Heart left ventricle (tissue), 16 donors: ENCODE measurements at regions not wholly inside any gene's neighbourhood (a gene's known extent, or its start where the extent isn't known, plus 50 kb on each side); places are given as distances from the start of the nearest gene placed in this dataset.
A peak's percentile ranks its signal among the peaks of the same experiment; 100 is the strongest.

Source experiments
- ATAC-seq, 4 donors: fragments of 200-7000 bp; cut with Tn5 transposase; one replicate each; pipeline ENCODE4 v1.9.1; 2020 to 2022; ENCODE audit warnings: moderate library complexity in 4 of 4, mild to moderate bottlenecking in 3 of 4, moderate number of reproducible peaks in 1 of 4
- DNase-seq, 5 donors: peaks; one replicate each; pipeline ENCODE4 v3.0.0-alpha.2; 2020
- H3K27ac ChIP-seq, 12 donors: fragments of 200-600 bp; sonication (generic) in 4 of 12; one replicate each; pipeline versions ENCODE4 v1.5.0 to v1.8.0; 2016 to 2022; ENCODE audit warnings: mild to moderate bottlenecking in 2 of 12
- H3K27me3 ChIP-seq, 9 donors: fragments of 200-600 bp; sonication (generic) in 2 of 9; one replicate each; pipeline versions ENCODE4 v1.5.1 to v1.8.0; 2016 to 2022; ENCODE audit warnings: mild to moderate bottlenecking in 3 of 9
- H3K36me3 ChIP-seq, 9 donors: fragments of 200-600 bp; sonication (generic) in 2 of 9; one replicate each; pipeline versions ENCODE4 v1.5.0 to v1.8.0; 2018 to 2022; ENCODE audit warnings: mild to moderate bottlenecking in 2 of 9
- H3K4me1 ChIP-seq, 12 donors: fragments of 200-600 bp; sonication (generic) in 4 of 12; one replicate each; pipeline versions ENCODE4 v1.5.0 to v1.8.0; 2016 to 2022; ENCODE audit warnings: mild to moderate bottlenecking in 3 of 12
- H3K4me3 ChIP-seq, 12 donors: fragments of 200-600 bp; sonication (generic) in 4 of 12; one replicate each; pipeline versions ENCODE4 v1.5.0 to v1.8.0; 2017 to 2022; ENCODE audit warnings: mild to moderate bottlenecking in 9 of 12, moderate library complexity in 4 of 12
- H3K9me3 ChIP-seq, 12 donors: fragments of 200-600 bp; sonication (generic) in 4 of 12; one replicate each; pipeline versions ENCODE4 v1.5.0 to v1.8.0; 2016 to 2022; ENCODE audit warnings: mild to moderate bottlenecking in 1 of 12
- CTCF ChIP-seq, 12 donors: fragments of 200-600 bp; sonication (generic) in 4 of 12; IDR thresholded peaks; one replicate each; pipeline versions ENCODE4 v1.5.0 to v1.8.0; 2018 to 2022; ENCODE audit warnings: antibody characterized with exemption in 12 of 12, mild to moderate bottlenecking in 5 of 12
- POLR2A ChIP-seq, 2 donors: fragments of 450-650 bp; IDR thresholded peaks; one replicate each; pipeline ENCODE4 v1.6.1; 2017; ENCODE audit warnings: antibody characterized with exemption in 2 of 2, mild to moderate bottlenecking in 2 of 2, moderate library complexity in 2 of 2
- WGBS, 4 donors: extraction: QIAGEN DNeasy Blood & Tissue Kit in 2 of 4; methylation state at CpG; one replicate each; pipeline versions ENCODE4 v1.1.5 to v1.1.7; 2013 to 2018; 5-methylcytosine and 5-hydroxymethylcytosine counted together
- intact Hi-C, 10 donors: fragments of 100-400 bp; cut with DNase I; formaldehyde crosslinking; loops; one replicate each; pipeline versions ENCODE4 v1.11.1 to v1.14.2; 2022
- donor health status: ischemic (EF 13 %, LVEDD 7.1; RV severe dilation, severe dysfunction).
- donor health status: healthy with polysubstance abuse.
- donor health status: DM: no; HTN: yes; CAD: no.
- donor health status: DM: no; HTN: no; CAD: no.
- donor health status: ischemic (EF 25% LVEDD 6.9; RV normal size, moderate dysfunction).
- donor health status: ischemic (EF 25% LVEDD 5.7; RV mildly dilated, moderate dysfunction).
- donor health status: healthy.
- donor health status: DM: yes; HTN: yes; CAD: no.
- donor health status: ischemic (EF 35%, LVEDD 5.7; RV mildly dilated, moderate dysfunction).
- donor health status: nonischemic (EF 11% LVEDD 7.7; RV severe dilation, severe dysfunction).
- donor health status: DM: yes; HTN: yes; CAD: no.
- donor health status: PGD.
- donor health status: ischemic (EF 29% LVEDD 5.4; RV normal size, mild dysfunction).
- donor health status: nonischemic (EF 23%, LVEDD 6.1; RV moderate dilation, normal function).

- no peaks in the 10 kb centered on the region for H3K9me3 ChIP-seq
- H3K27ac ChIP-seq: no peak overlapping the region
- DNase-seq (no peak), ATAC-seq (no peak)
- peak overlapping the region in 6 of 12 donors; percentile 52 to 74 (median 66) for H3K4me3 ChIP-seq
- WGBS, 4 donors: 91 to 96% (median 93%) methylated on average over 6 of the region's 6 CpGs
- intact Hi-C loops: no loop called here
- TF ChIP-seq CTCF (IDR thresholded peaks at IDR 0.05): no peak
- TF ChIP-seq POLR2A (IDR thresholded peaks at IDR 0.05): no peak
- H3K36me3 ChIP-seq: no peaks in the 10 kb centered on the region
- H3K27me3 ChIP-seq: peaks cover 0 to 31% (median 0%) of the 10 kb centered on the region in 9 donors
- peaks cover 0 to 26% (median 6%) of the 10 kb centered on the region in 12 donors for H3K4me1 ChIP-seq
Observed at GRCh38 chr10:21171936-21172541, 274.9 kb upstream of the NEBL start.

GRCh38 chr10:21171197-21171935, 274.3 kb upstream of the NEBL start:
- Histone ChIP-seq H3K4me3 (no peak overlapping the region), H3K9me3 (no peaks in the 10 kb centered on the region), H3K27me3 (peaks cover 0 to 31% (median 0%) of the 10 kb centered on the region in 9 donors), H3K4me1 (peaks cover 0 to 26% (median 6%) of the 10 kb centered on the region in 12 donors), H3K36me3 (no peaks in the 10 kb centered on the region), H3K27ac (no peak overlapping the region)
- DNase-seq (no peak), ATAC-seq (no peak)
- TF ChIP-seq CTCF (IDR thresholded peaks at IDR 0.05) (peak in 1 of 12 donors; percentile 16), POLR2A (IDR thresholded peaks at IDR 0.05) (no peak)
- intact Hi-C loops: no loop called here
- WGBS, 4 donors: 81 to 91% (median 85%) methylated on average over 14 of the region's 14 CpGs

- Histone ChIP-seq H3K9me3 (no peaks in the 10 kb centered on the region), H3K4me1 (peaks cover 0 to 26% (median 6%) of the 10 kb centered on the region in 12 donors), H3K27ac (no peak overlapping the region), H3K4me3 (no peak overlapping the region), H3K36me3 (no peaks in the 10 kb centered on the region), H3K27me3 (peaks cover 0 to 31% (median 0%) of the 10 kb centered on the region in 9 donors)
- DNase-seq: no peak
- TF ChIP-seq CTCF (IDR thresholded peaks at IDR 0.05) (no peak), POLR2A (IDR thresholded peaks at IDR 0.05) (no peak)
- no peak for ATAC-seq
- 60 to 69% (median 65%) methylated on average over 5 of the region's 5 CpGs for WGBS, 4 donors
- intact Hi-C loops: no loop called here
Observed at GRCh38 chr10:21170216-21170615, 273.1 kb upstream of the NEBL start.

- no peak overlapping the region for H3K27ac ChIP-seq
- ATAC-seq (no peak), DNase-seq (no peak)
- H3K4me1 ChIP-seq: peaks cover 0 to 19% (median 1%) of the 10 kb centered on the region in 12 donors
- WGBS, 4 donors: 81 to 95% (median 90%) methylated on average over 4 of the region's 4 CpGs
- intact Hi-C loops: no loop called here
- no peaks in the 10 kb centered on the region for H3K36me3 ChIP-seq
- peaks cover 0 to 24% (median 0%) of the 10 kb centered on the region in 9 donors for H3K27me3 ChIP-seq
- H3K9me3 ChIP-seq: no peaks in the 10 kb centered on the region
- TF ChIP-seq CTCF (IDR thresholded peaks at IDR 0.05): no peak
- no peak for TF ChIP-seq POLR2A (IDR thresholded peaks at IDR 0.05)
- H3K4me3 ChIP-seq: no peak overlapping the region
Observed at GRCh38 chr10:21169271-21169670, 272.2 kb upstream of the NEBL start.
